AG09309 (cell line): ENCODE measurements at regions not wholly inside any gene's neighbourhood (a gene's known extent, or its start where the extent isn't known, plus 50 kb on each side); places are given as distances from the start of the nearest gene placed in this dataset.

Experiments used
- DNase-seq: peaks from one replicate; pipeline ENCODE4 v3.0.0-alpha.2; 2010; ENCODE audit warnings: low read depth
- H3K4me3 ChIP-seq: 2 replicates; pipeline ENCODE4 v1.5.1; 2011; ENCODE audit warnings: mild to moderate bottlenecking, low read depth, low read length, moderate library complexity; ENCODE audit not compliant: control insufficient read depth
- CTCF ChIP-seq: IDR thresholded peaks from 2 replicates; pipeline ENCODE4 v1.5.1; 2011; ENCODE audit warnings: mild to moderate bottlenecking, low read depth, low read length, inconsistent platforms; ENCODE audit not compliant: insufficient read depth, control insufficient read depth; ENCODE audit errors: missing control alignments

- DNase-seq = no peak
- TF ChIP-seq CTCF = no peak
- H3K4me3 ChIP-seq = no peak overlapping the region
Measured at GRCh38 chr4:30835044-30835443, 114.9 kb downstream of the PCDH7 start.

GRCh38 chr4:30836231-30836630, 116.1 kb downstream of the PCDH7 start:
- H3K4me3 ChIP-seq = no peak overlapping the region
- no peak for DNase-seq
- TF ChIP-seq CTCF = no peak

- no peak overlapping the region for H3K4me3 ChIP-seq
- no peak for TF ChIP-seq CTCF
- DNase-seq = no peak
Measured at GRCh38 chr4:30837131-30837539, 117.0 kb downstream of the PCDH7 start.

GRCh38 chr4:30837861-30838260, 117.7 kb downstream of the PCDH7 start:
- TF ChIP-seq CTCF = no peak
- no peak overlapping the region for H3K4me3 ChIP-seq
- no peak for DNase-seq

GRCh38 chr4:30838331-30838730, 118.2 kb downstream of the PCDH7 start:
- DNase-seq = no peak
- no peak overlapping the region for H3K4me3 ChIP-seq
- no peak for TF ChIP-seq CTCF

- no peak overlapping the region for H3K4me3 ChIP-seq
- DNase-seq = peak; percentile 39
- TF ChIP-seq CTCF = no peak
Measured at GRCh38 chr4:30839583-30840520, 119.7 kb downstream of the PCDH7 start.
